Fibroblast of upper back skin (primary cell): ENCODE measurements at regions not wholly inside any gene's neighbourhood (a gene's known extent, or its start where the extent isn't known, plus 50 kb on each side); places are given as distances from the start of the nearest gene placed in this dataset.

ENCODE experiments used
- DNase-seq: peaks from one replicate; pipeline ENCODE4 v3.0.0-alpha.2; 2013

DNA sequence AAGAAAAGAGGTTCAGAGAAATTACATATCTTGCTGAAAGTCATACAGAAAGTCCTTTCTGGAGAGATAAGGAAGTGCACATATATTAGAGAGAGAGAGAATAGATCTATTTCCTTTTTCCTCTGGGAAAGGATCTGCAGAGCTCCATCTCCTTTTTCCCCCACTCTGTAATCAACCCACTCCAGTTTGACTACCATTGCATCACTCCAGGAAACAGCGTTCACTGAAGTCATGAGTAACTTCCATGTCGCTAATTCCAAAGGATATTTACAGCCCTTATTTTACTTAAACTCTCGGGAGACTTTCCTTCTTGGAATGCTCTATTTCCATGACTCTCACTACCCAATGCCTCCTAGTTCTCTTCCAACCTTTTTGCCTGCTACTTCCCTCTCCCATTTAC, 72.5 kb upstream of the PARP11 start:
- DNase-seq = no peak

DNA sequence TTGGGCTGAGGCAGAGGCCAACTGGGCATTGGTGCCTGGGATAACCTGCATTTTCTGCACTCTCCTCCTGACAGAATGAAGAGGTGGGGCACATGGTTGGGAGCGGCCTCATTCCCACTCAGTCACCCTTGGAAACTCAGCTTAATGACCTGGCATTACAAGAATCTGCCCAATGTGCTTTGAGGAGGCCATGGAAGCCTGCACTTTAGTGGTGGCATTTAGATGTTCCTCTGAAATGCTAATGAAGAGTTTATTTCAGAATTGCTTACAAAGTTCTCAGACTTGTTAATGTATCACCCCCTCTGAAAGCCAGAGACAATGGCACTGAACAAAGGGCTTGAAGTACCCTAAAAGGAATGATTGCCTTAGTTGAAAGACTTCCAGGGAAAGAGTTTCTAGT, 71.4 kb upstream of the PARP11 start:
- no peak for DNase-seq

DNA sequence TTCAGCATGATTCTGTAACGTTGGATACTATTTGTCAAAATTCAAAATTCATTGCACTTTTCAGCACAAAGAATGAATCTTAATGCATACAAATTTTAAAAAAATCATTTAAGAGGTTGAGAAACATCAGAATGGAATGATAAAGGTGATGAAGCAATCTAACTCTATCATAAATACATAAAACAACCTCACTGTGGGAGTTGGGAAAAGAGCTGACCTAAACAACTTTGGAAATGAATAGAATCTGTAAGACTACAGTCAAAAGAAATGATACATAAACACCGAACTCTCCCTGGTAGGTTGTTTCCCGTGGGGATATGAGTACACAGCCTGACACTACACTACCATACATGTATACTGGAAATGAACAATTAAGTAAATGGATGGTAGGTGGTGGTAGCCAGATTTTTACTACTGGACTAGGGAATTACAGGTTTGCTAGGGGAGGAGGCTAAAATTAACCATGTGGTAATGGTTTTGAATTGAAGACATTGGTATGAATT, 64.9 kb upstream of the PARP11 start:
- no peak for DNase-seq

DNA sequence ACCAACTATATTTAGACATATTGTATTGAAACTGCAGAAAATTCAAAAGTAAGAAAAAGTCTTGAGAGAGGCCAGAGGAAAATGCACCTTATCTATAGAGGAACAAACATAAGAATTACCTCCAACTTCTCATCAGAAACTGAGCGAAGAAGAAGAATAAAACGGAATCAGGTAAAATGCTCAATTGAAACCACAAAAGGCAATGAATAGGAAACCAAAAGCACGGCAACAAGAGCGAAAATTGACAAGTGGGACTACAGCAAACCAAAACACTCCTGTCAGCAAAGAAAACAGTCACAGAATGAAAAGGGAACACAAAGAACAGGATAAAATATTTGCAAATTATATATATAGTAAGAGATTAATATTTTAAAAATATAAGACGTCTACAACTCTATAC, 61.9 kb upstream of the PARP11 start:
- no peak for DNase-seq

DNA sequence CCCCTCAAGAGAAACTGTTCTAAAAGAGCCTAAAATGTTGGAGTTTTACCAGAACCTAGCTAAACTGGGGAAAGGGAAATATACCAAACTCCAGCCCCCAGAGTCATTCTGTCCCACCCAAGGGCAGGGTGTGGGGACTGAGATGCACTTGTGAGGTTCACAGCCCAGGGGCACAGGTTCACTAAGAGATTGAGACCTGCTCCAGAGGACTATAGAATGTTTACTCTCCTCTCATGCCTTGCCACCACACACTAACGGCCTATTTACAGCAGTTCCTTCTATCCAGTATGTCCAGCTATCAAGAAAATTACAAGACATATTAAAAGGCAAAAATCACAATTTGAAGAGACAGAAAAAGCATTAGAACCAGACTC, 60.6 kb upstream of the PARP11 start:
- DNase-seq = no peak

DNA sequence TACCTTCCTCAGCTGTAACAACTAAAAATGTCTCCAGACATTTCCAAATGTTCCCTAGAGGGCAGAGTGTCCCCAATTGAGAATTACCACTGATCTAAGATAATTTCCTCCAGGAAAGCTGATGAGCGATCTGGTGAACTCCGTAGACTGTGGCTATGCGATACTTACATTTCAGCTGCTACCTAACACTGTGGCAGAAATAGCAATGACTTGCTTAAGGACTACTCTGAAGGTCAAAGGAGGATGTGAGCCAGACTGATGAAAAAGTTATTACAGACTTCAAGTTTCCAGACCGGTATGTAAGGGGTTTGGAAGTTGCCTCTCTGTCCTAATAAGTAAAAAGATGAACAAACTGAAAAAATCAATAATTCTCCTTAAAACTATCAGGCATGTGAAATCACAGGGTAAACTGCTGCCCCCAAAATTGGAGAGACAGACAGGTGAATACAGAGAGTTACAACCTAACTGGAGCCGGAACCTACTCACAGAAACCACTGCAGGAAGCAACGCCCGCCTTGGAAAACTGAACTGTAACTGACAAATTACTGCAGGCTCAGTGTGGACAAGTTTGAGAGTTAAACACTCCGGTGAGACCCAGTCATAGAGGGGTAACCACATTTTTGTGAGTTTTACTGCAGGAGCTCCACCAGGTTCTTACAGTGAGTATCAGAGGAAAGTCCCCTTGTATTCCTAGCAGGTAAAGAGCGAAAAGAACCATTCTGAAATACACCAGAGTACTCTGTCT, 60.0 kb upstream of the PARP11 start:
- DNase-seq = no peak

DNA sequence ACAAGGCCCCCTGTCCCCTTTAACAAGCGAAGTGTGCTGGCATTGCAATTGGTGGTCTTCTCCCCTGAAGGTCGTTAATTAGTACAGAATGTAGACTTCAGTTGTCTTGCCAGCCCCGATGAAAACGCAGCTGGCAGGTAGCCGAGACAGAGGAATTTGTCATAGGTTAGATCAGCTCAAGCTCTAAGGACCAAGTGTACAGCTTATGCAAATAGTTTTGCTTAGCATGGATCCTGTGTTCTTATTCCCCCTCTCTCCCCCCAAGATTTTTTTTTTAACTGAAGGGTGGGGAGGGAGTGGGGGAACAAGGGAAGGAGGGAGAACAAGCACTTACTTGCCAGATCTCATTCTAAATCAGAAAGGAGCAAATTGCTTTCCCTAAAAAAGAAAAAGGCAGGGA, 58.6 kb upstream of the PARP11 start:
- peak; percentile 5 for DNase-seq

DNA sequence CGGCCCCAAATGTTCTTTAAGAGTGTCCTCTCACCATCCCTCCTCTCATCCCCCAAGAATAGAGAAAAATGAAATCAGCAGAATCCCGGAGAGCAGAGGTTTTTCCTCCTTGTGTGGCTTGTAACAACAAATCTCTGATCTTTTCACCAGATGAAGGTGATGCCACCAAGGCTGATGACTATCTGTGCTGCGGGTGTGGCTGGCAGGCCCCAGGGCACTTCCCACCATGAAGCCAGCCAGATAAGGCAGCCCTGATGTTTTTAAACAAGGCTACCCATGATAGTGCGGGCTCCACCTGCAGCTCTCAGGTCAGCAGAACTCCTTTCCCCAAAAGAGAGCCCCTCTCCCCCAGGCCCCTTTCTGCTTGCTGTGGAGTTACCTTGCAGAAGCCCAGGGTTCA, 58.0 kb upstream of the PARP11 start:
- DNase-seq = no peak

DNA sequence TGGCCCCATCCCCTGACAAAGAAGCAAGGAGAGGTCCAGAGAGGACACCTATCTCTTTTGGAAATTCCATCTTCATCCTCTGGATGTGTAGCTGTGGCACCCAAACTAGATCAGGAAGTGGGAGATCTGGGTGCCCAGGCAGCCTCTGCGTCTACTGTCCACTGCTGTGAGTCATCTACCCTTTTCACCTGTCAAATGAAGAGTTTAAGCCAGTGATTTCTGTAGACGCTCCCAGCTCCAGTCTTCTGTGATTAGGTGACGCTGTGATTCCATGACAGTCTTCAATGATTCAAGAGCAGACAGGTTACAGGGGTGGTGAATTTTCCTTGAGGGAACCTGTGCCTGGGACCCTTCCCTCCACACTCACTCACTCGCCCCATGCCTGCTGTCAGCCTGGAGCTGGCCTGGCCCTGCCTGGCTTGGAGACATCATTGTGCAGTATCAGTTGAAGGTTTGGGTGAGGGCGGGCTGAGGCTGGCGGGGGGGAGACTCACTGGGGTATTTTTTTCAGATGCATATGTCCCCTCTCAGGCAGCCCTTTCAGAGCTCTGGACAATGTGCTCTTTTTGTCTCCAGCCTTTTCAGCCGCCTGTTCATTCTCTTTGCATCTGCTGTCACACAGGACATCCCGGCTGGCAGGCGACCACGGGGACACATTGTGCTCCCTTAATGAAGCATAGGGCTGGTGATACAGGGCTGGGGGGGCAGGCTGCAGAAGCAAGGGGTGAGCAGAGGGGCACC, 56.8 kb upstream of the PARP11 start:
- DNase-seq = no peak

DNA sequence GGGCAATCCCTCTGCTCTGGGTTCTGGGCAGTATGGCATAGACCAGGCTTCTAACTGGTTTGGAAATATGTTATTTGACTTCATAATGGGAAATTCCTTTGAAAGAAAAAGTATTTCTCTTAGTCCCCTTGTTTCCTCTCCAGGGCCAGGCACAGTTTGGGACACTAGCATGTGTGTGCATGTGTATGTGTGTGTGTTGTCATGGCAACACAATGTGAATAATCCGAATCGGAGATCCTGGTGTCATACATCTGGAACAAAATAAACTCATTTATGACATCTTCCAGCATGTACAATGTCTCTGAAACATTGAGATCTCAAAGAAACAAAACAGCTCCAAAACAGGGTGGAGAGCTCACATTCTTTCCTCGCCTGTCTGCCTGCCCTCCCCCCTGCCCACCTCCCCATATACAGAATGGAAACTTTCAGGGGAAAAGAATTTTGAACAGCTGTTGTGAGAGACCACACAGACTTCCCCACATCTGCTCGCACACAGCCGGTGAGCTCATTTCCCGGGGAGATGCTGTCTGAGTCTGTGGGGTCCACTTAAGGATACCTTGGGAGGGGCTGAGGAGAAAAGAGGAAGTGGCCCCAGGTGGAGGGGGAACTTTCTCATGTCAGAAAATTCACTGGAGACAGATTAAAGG, 55.5 kb upstream of the PARP11 start:
- DNase-seq = peak; percentile 40

DNA sequence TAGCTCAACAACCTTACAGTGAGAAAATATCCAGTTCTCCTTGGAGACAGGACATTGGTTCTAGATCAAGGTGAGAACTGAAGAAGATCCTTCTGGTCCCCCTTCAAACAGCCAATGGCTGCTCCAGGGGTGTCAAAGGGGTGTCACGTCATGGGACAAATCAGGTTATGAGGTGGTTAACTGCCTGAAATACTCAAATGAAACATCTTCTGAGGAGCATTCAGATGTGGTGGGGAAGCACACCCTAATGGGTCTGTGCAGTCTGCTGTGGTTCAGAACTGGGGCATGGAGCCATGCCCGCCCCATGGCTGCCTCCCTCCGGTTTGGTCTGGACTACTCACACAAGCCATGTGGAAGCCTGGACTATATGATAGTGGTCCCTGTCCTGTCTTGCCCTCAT, 52.4 kb upstream of the PARP11 start:
- no peak for DNase-seq

DNA sequence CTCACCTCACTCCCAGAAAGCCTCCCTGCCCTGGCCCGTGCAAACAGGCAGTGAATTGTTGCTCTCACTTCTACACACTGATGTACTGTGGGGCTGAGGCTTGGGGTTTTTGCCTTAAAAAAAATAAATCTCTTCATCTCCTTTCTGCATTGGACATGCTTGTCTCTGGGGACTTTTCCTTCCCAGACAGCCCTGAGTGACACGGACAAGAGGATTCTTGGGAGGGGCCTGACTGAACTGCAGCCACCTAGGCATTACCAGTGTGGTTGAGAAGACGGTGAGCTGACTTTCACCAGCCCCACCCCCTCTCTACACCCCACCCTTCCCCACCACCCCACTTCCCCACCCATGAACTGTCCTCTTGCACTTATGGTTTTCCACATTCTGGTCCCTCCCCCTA, 51.6 kb upstream of the PARP11 start:
- DNase-seq = no peak

DNA sequence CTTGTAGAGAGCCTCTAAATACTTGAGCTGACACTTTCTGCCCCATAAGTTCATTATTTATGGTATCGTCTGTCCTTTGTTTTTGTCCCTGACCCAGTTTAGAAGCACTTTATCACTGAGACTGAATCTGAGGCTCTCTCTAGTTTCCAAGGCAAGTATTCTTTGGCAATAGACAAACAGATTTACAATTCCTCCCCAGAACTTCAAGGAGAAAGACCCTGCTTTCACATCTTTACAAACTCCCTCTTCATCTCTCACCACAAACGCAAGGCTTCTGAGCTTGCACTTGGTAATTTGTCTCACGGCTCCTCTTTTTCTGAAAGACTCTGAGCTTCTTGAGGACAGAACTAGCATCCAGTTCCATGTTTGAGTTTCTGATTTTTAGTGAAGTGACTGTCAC, 49.8 kb upstream of the PARP11 start:
- no peak for DNase-seq
